GM19324 (cell line): ENCODE measurements at regions not wholly inside any gene's neighbourhood (a gene's known extent, or its start where the extent isn't known, plus 50 kb on each side); places are given as distances from the start of the nearest gene placed in this dataset.

Source experiments
- ATAC-seq: cut with Tn5 transposase; IDR thresholded peaks from one replicate; pipeline ENCODE4 v1.9.1; 2021; ENCODE audit warnings: mild to moderate bottlenecking, moderate library complexity; ENCODE audit not compliant: unreplicated experiment, low FRiP score

- ATAC-seq = no peak
Measured at GRCh38 chrX:140848800-140849199, 139.2 kb downstream of the LINC00632 start.

- no peak for ATAC-seq
Measured at GRCh38 chrX:140860718-140861117, 141.7 kb upstream of the SPANXB1 start.

GRCh38 chrX:140866446-140866845, 135.9 kb upstream of the SPANXB1 start:
- no peak for ATAC-seq

- ATAC-seq = no peak
Measured at GRCh38 chrX:140912606-140913005, 89.8 kb upstream of the SPANXB1 start.

- no peak for ATAC-seq
Measured at GRCh38 chrX:140913802-140914501, 88.4 kb upstream of the SPANXB1 start.

- no peak for ATAC-seq
Measured at GRCh38 chrX:140916872-140917271, 85.5 kb upstream of the SPANXB1 start.

GRCh38 chrX:140917354-140918115, 84.9 kb upstream of the SPANXB1 start:
- ATAC-seq = no peak

- ATAC-seq = peak; percentile 85
Measured at GRCh38 chrX:140918398-140919038, 83.9 kb upstream of the SPANXB1 start.

GRCh38 chrX:140920416-140920815, 82.0 kb upstream of the SPANXB1 start:
- no peak for ATAC-seq

GRCh38 chrX:140923118-140923517, 79.3 kb upstream of the SPANXB1 start:
- no peak for ATAC-seq

- no peak for ATAC-seq
Measured at GRCh38 chrX:140928739-140929138, 73.7 kb upstream of the SPANXB1 start.

- no peak for ATAC-seq
Measured at GRCh38 chrX:140933016-140933415, 69.4 kb upstream of the SPANXB1 start.

- ATAC-seq = no peak
Measured at GRCh38 chrX:140933874-140934655, 68.3 kb upstream of the SPANXB1 start.

- ATAC-seq = no peak
Measured at GRCh38 chrX:140943513-140943912, 58.9 kb upstream of the SPANXB1 start.

GRCh38 chrX:140944710-140945109, 57.7 kb upstream of the SPANXB1 start:
- ATAC-seq = no peak

- ATAC-seq = no peak
Measured at GRCh38 chrX:140948827-140949226, 53.6 kb upstream of the SPANXB1 start.

- no peak for ATAC-seq
Measured at GRCh38 chrX:140949233-140949632, 53.2 kb upstream of the SPANXB1 start.
